C4-2B (cell line): ENCODE measurements at regions not wholly inside any gene's neighbourhood (a gene's known extent, or its start where the extent isn't known, plus 50 kb on each side); places are given as distances from the start of the nearest gene placed in this dataset.

ENCODE experiments used
- CTCF ChIP-seq: fragments of 450-650 bp; conservative IDR thresholded peaks from 2 replicates; pipeline ENCODE4 v1.5.1; 2017; ENCODE audit warnings: mild to moderate bottlenecking
- ZFX ChIP-seq: fragments of 450-650 bp; IDR thresholded peaks from 2 replicates; pipeline ENCODE4 v1.6.1; 2017

GRCh38 chr2:176891857-176892256, 320.7 kb upstream of the HNRNPA3 start:
- TF ChIP-seq CTCF (no peak), ZFX (no peak)
